Peyer's patch (tissue), 4 donors: ENCODE measurements at regions not wholly inside any gene's neighbourhood (a gene's known extent, or its start where the extent isn't known, plus 50 kb on each side); places are given as distances from the start of the nearest gene placed in this dataset.

Source experiments
- POLR2A ChIP-seq, 2 donors: fragments of 450-650 bp; IDR thresholded peaks; one replicate each; pipeline ENCODE4 v1.5.1; 2017; ENCODE audit warnings: antibody characterized with exemption in 2 of 2, mild to moderate bottlenecking in 2 of 2, moderate library complexity in 2 of 2
- TF ChIP-seq, protein P1 (sequence below), 6 experiments: fragments of 450-650 bp in 4 of 6; fragments of 200-600 bp in 2 of 6; sonication (generic) in 1 of 6; IDR thresholded peaks; one replicate each; pipeline ENCODE4 v1.5.1; 2017 to 2019; ENCODE audit warnings: antibody characterized with exemption in 6 of 6, mild to moderate bottlenecking in 3 of 6, moderate library complexity in 1 of 6

DNA sequence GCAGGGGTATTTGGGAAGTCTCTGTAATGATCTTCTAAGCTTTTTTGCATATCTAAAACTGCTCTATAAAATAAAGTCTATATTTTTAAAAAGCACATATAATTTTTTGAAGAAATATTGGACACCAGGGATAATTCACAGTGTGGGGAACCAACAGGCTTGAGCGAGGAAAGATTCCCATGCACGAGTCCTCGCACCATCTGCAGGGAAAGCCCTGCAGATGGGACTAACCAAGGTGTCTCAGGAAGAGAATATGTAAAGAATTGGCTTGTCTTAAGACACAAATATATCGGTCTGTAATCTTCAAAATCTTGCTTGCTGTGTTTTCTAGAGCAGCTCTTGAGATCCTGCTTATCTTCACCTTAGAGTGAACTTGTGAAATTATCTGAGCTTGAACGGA is 77.2 kb upstream of the SEMA6D start:
- TF ChIP-seq, protein P1, sequence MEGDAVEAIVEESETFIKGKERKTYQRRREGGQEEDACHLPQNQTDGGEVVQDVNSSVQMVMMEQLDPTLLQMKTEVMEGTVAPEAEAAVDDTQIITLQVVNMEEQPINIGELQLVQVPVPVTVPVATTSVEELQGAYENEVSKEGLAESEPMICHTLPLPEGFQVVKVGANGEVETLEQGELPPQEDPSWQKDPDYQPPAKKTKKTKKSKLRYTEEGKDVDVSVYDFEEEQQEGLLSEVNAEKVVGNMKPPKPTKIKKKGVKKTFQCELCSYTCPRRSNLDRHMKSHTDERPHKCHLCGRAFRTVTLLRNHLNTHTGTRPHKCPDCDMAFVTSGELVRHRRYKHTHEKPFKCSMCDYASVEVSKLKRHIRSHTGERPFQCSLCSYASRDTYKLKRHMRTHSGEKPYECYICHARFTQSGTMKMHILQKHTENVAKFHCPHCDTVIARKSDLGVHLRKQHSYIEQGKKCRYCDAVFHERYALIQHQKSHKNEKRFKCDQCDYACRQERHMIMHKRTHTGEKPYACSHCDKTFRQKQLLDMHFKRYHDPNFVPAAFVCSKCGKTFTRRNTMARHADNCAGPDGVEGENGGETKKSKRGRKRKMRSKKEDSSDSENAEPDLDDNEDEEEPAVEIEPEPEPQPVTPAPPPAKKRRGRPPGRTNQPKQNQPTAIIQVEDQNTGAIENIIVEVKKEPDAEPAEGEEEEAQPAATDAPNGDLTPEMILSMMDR (IDR thresholded peaks at IDR 0.05): no peak
- no peak for TF ChIP-seq POLR2A (IDR thresholded peaks at IDR 0.05)
